ENCODE measurements at regions not wholly inside any gene's neighbourhood (a gene's known extent, or its start where the extent isn't known, plus 50 kb on each side); places are given as distances from the start of the nearest gene placed in this dataset.

GRCh38 chr19:30978639-30979038, 370.6 kb downstream of the TSHZ3 start:
- H3K4me3 ChIP-seq, result no peak overlapping the region
- no peak overlapping the region for H3K27ac ChIP-seq
- H3K36me3 ChIP-seq, result no peaks in the 10 kb centered on the region
- intact Hi-C loops (cut with DNase I), result no loop called here
- no peak for DNase-seq (ENCODE audit: low spot score)
- no peaks in the 10 kb centered on the region for H3K9me3 ChIP-seq
- TF ChIP-seq POLR2AphosphoS5 (IDR thresholded peaks at IDR 0.05), result no peak
- TF ChIP-seq POLR2A (IDR thresholded peaks at IDR 0.05), result no peak
- TF ChIP-seq CTCF (IDR thresholded peaks at IDR 0.05), result no peak
- 58% methylated on average over 4 of the region's 4 CpGs for WGBS
- no peaks in the 10 kb centered on the region for H3K4me1 ChIP-seq (replicated peaks)
- H3K27me3 ChIP-seq (replicated peaks; ENCODE audit: insufficient read depth), result no peaks in the 10 kb centered on the region

DNA sequence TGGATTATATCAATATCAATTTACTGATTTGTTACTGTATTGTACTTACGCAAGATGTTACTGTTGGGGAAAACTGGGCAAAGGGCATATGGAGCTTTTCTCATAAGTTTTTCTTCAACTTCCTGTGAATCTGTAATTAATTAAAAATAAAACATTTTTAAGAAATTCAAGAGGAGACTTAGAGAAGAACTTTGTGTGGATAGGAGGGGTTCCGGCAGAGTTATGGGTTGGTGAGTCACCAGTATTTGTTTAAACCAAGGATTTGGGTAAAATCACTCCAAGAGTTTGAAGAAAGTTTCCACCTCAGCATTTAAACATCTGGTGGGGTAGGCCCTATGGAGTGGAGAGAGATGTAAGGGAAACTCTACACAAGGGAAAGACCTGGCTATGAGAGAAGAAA, 379.6 kb downstream of the TSHZ3 start:
- WGBS, result 70% methylated on average over 2 of the region's 2 CpGs
- Histone ChIP-seq H3K4me1 (replicated peaks) (no peaks in the 10 kb centered on the region), H3K27ac (no peak overlapping the region), H3K4me3 (no peak overlapping the region), H3K27me3 (replicated peaks; ENCODE audit: insufficient read depth) (no peaks in the 10 kb centered on the region), H3K36me3 (no peaks in the 10 kb centered on the region), H3K9me3 (no peaks in the 10 kb centered on the region)
- DNase-seq (ENCODE audit: low spot score), result no peak
- intact Hi-C loops (cut with DNase I), result no loop called here
- no peak for TF ChIP-seq POLR2A (IDR thresholded peaks at IDR 0.05)
- TF ChIP-seq CTCF (IDR thresholded peaks at IDR 0.05), result no peak
- TF ChIP-seq POLR2AphosphoS5 (IDR thresholded peaks at IDR 0.05), result no peak

- 56% methylated on average over 5 of the region's 5 CpGs for WGBS
- intact Hi-C loops (cut with DNase I), result no loop called here
Measured at GRCh38 chr19:30968841-30969399, 380.3 kb downstream of the TSHZ3 start.

DNA sequence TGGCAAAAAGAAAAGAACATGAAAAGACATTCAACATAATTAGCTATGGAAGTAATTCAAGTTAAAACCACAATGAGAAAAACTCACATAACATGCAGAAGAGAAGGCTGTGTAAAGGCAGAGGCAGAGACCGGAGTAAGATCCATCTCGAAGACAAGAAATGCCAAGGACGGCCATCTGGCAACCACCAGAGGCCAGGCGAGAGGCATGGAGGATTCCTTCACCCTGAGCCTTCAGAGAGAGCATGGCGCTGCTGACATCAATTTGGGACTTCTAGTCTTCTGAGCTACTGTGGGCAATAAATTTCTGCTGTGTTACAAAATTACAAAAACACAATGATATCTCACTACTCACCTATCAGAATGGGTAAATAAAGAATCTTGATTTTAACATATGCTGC, 381.0 kb downstream of the TSHZ3 start:
- Histone ChIP-seq H3K4me1 (replicated peaks) (no peaks in the 10 kb centered on the region), H3K27ac (no peak overlapping the region), H3K4me3 (no peak overlapping the region), H3K36me3 (no peaks in the 10 kb centered on the region), H3K27me3 (replicated peaks; ENCODE audit: insufficient read depth) (no peaks in the 10 kb centered on the region), H3K9me3 (no peaks in the 10 kb centered on the region)
- WGBS, result 86% methylated on average over 5 of the region's 5 CpGs
- TF ChIP-seq CTCF (IDR thresholded peaks at IDR 0.05), result no peak
- no peak for TF ChIP-seq POLR2A (IDR thresholded peaks at IDR 0.05)
- no peak for TF ChIP-seq POLR2AphosphoS5 (IDR thresholded peaks at IDR 0.05)
- intact Hi-C loops (cut with DNase I), result no loop called here
- no peak for DNase-seq (ENCODE audit: low spot score)

More at GRCh38 chr19:30968841-30969399, 380.3 kb downstream of the TSHZ3 start:
- TF ChIP-seq CTCF (IDR thresholded peaks at IDR 0.05) (no peak), POLR2A (IDR thresholded peaks at IDR 0.05) (no peak), POLR2AphosphoS5 (IDR thresholded peaks at IDR 0.05) (no peak)
- Histone ChIP-seq H3K9me3 (no peaks in the 10 kb centered on the region), H3K27ac (no peak overlapping the region), H3K4me1 (replicated peaks) (no peaks in the 10 kb centered on the region), H3K36me3 (no peaks in the 10 kb centered on the region), H3K4me3 (no peak overlapping the region), H3K27me3 (replicated peaks; ENCODE audit: insufficient read depth) (no peaks in the 10 kb centered on the region)
- DNase-seq (ENCODE audit: low spot score), result no peak

DNA sequence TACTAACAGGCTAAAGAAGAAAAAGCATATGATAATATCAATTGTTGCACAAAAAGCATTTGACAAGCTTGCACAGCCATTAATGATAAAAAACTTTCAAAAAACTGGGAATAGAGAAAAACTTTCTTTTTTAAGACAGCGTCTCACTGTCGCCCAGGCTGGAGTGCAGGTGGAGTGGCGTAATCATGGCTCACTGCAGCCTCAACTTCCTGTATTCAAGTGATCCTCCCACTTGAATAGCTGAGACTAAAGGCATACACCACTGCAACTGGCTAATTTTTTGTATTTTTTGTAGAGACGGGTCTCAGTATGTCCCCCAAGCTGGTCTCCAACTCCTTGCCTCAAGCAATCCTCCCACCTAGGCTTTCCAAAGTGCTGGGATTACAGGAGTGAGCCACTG, 382.8 kb downstream of the TSHZ3 start:
- 90% methylated on average over 4 of the region's 4 CpGs for WGBS
- Histone ChIP-seq H3K27me3 (replicated peaks; ENCODE audit: insufficient read depth) (no peaks in the 10 kb centered on the region), H3K27ac (no peak overlapping the region), H3K4me1 (replicated peaks) (no peaks in the 10 kb centered on the region), H3K36me3 (no peaks in the 10 kb centered on the region), H3K9me3 (no peaks in the 10 kb centered on the region), H3K4me3 (no peak overlapping the region)
- intact Hi-C loops (cut with DNase I), result no loop called here
- TF ChIP-seq POLR2A (IDR thresholded peaks at IDR 0.05), result no peak
- TF ChIP-seq POLR2AphosphoS5 (IDR thresholded peaks at IDR 0.05), result no peak
- no peak for TF ChIP-seq CTCF (IDR thresholded peaks at IDR 0.05)
- DNase-seq (ENCODE audit: low spot score), result no peak

Data from prostate gland (tissue), 2 donors.